Panc1 (cell line): ENCODE measurements at regions not wholly inside any gene's neighbourhood (a gene's known extent, or its start where the extent isn't known, plus 50 kb on each side); places are given as distances from the start of the nearest gene placed in this dataset.
"Not testable (repeated sequence)": the region's sequence is repeated elsewhere in the genome, so short reads cannot be mapped to it uniquely, and the experiment has no call there.

Experiments used
- ATAC-seq: fragments of 200-7000 bp; cut with Tn5 transposase; 2 replicates; pipeline ENCODE4 v1.9.1; 2020; ENCODE audit warnings: mild to moderate bottlenecking, moderate library complexity
- BruUV-seq: library from RNA; stranded (reverse); fragments of 400-500 nt; replicated peaks from 2 replicates; lab custom pipeline; 2021; lab: Mats Ljungman, UMichigan
- CTCF ChIA-PET: fragments of 300-600 bp; sonication (Branson Sonifier 250); formaldehyde crosslinking; loops from one replicate; lab custom pipeline; 2022; ENCODE audit warnings: antibody characterized with exemption; lab: Charles Lee
- POLR2A ChIA-PET: fragments of 300-600 bp; sonication (Branson Sonifier 250); formaldehyde crosslinking; loops from one replicate; lab custom pipeline; 2022; ENCODE audit warnings: antibody characterized with exemption; lab: Charles Lee
- DNase-seq: peaks from one replicate; pipeline ENCODE4 v3.0.0-alpha.2; 2010; ENCODE audit warnings: low read depth, low spot score
- H3K27ac ChIP-seq: 2 replicates; pipeline ENCODE4 v1.5.1; 2011; ENCODE audit warnings: mild to moderate bottlenecking, low read length, inconsistent platforms
- H3K27me3 ChIP-seq: fragments of 200-500 bp; sonication (Bioruptor generic); 2 replicates; pipeline ENCODE4 v1.6.0; 2014; ENCODE audit warnings: low read length, inconsistent platforms; ENCODE audit not compliant: control insufficient read depth, insufficient read depth
- H3K36me3 ChIP-seq: fragments of 200-500 bp; sonication (Bioruptor generic); 2 replicates; pipeline ENCODE4 v1.5.1; 2014; ENCODE audit warnings: inconsistent platforms, mild to moderate bottlenecking, low read length, moderate library complexity; ENCODE audit not compliant: control insufficient read depth, insufficient read depth
- H3K4me1 ChIP-seq: 2 replicates; pipeline ENCODE4 v1.5.1; 2011; ENCODE audit warnings: inconsistent platforms, mild to moderate bottlenecking, low read length, moderate library complexity; ENCODE audit not compliant: control insufficient read depth, insufficient read depth
- H3K4me3 ChIP-seq, 2 experiments: 2 replicates each; pipeline ENCODE4 v1.5.1; 2011 to 2012; ENCODE audit warnings: low read depth in 2 of 2, low read length in 2 of 2, mild to moderate bottlenecking in 2 of 2, inconsistent platforms in 1 of 2, moderate library complexity in 1 of 2
- H3K9me3 ChIP-seq: fragments of 200-500 bp; sonication (Bioruptor generic); 2 replicates; pipeline ENCODE4 v1.5.1; 2014; ENCODE audit warnings: low read depth, mild to moderate bottlenecking, inconsistent platforms, low read length, moderate library complexity; ENCODE audit not compliant: control insufficient read depth, insufficient read depth
- CTCF ChIP-seq: fragments of 450-650 bp; IDR thresholded peaks from 2 replicates; pipeline ENCODE4 v1.5.1; 2017; ENCODE audit warnings: mild to moderate bottlenecking
- POLR2AphosphoS5 ChIP-seq: IDR thresholded peaks from 2 replicates; pipeline ENCODE4 v1.6.1; 2012; ENCODE audit warnings: mild to moderate bottlenecking, low read depth, low read length, moderate library complexity
- REST ChIP-seq, 2 experiments: IDR thresholded peaks; 2 replicates each; pipeline ENCODE4 v1.6.1; 2011 to 2012; ENCODE audit warnings: low read depth in 2 of 2, control low read depth in 1 of 2, low read length in 1 of 2, mild to moderate bottlenecking in 1 of 2, moderate library complexity in 1 of 2; ENCODE audit not compliant: insufficient read depth in 1 of 2
- SIN3A ChIP-seq: IDR thresholded peaks from 2 replicates; pipeline ENCODE4 v1.6.1; 2012; ENCODE audit warnings: low read depth, mild to moderate bottlenecking, low read length, moderate library complexity, borderline replicate concordance; ENCODE audit not compliant: insufficient read depth
- TCF7L2 ChIP-seq: IDR thresholded peaks from 2 replicates; pipeline ENCODE4 v1.6.1; 2011; ENCODE audit warnings: mild to moderate bottlenecking, low read depth, low read length, inconsistent platforms
- in situ Hi-C: cut with HindIII; loops from 2 replicates; pipeline ENCODE4 v1.10.0; 2016; ENCODE audit warnings: low sequenced_read_pairs, low pct_unique_long_range_greater_than_20kb
- intact Hi-C: fragments of 100-400 bp; cut with micrococcal nuclease; formaldehyde crosslinking; loops from one replicate; pipeline ENCODE4 v1.10.0; 2022; ENCODE audit not compliant: unreplicated experiment

- ChIA-PET POLR2A (interaction anchor here (0.7 kb wide), 1 partner anchor 314 kb away, joined by 6 read pairs; no protein-coding TSS in a partner anchor), CTCF (no interaction called here)
- Histone ChIP-seq H3K36me3 (no peaks in the 10 kb centered on the region), H3K27me3 (no peaks in the 10 kb centered on the region), H3K4me3 (no peak overlapping the region), H3K4me1 (no peaks in the 10 kb centered on the region), H3K27ac (no peak overlapping the region), H3K9me3 (no peaks in the 10 kb centered on the region)
- TF ChIP-seq REST (IDR thresholded peaks at IDR 0.05; ENCODE audit: insufficient read depth in 1 of 2, low read depth in 2 of 2, low read length in 1 of 2) (no peak), CTCF (no peak), SIN3A (no peak), POLR2AphosphoS5 (no peak), TCF7L2 (no peak)
- BruUV-seq, result no TSS peak
- no peak for ATAC-seq
- intact Hi-C loops, result no loop called here
- DNase-seq, result no peak
- in situ Hi-C loops, result no loop called here
Measured at GRCh38 chr5:106634375-106634774, 1036.4 kb downstream of the EFNA5 start.

- TF ChIP-seq TCF7L2 (no peak), POLR2AphosphoS5 (no peak), SIN3A (no peak), CTCF (no peak), REST (IDR thresholded peaks at IDR 0.05; ENCODE audit: insufficient read depth in 1 of 2, low read depth in 2 of 2, low read length in 1 of 2) (no peak)
- Histone ChIP-seq H3K27ac (no peak overlapping the region), H3K27me3 (no peaks in the 10 kb centered on the region), H3K4me3 (no peak overlapping the region), H3K9me3 (no peaks in the 10 kb centered on the region), H3K36me3 (no peaks in the 10 kb centered on the region), H3K4me1 (no peaks in the 10 kb centered on the region)
- intact Hi-C loops (no loop called here), in situ Hi-C loops (no loop called here)
- no TSS peak for BruUV-seq
- no peak for DNase-seq
- ChIA-PET POLR2A (interaction anchor here (0.7 kb wide), 1 partner anchor 314 kb away, joined by 6 read pairs; no protein-coding TSS in a partner anchor), CTCF (no interaction called here)
- ATAC-seq, result no peak
Measured at GRCh38 chr5:106633825-106634224, 1036.9 kb downstream of the EFNA5 start.

- H3K4me1 ChIP-seq, intact Hi-C loops, ATAC-seq, BruUV-seq, in situ Hi-C loops, POLR2A ChIA-PET, H3K27me3 ChIP-seq, CTCF ChIA-PET, H3K36me3 ChIP-seq, DNase-seq, H3K4me3 ChIP-seq, H3K9me3 ChIP-seq, H3K27ac ChIP-seq: not testable (repeated sequence)
Measured at GRCh38 chr5:106628456-106628855, 1042.3 kb downstream of the EFNA5 start.
